ENCODE measurements at regions not wholly inside any gene's neighbourhood (a gene's known extent, or its start where the extent isn't known, plus 50 kb on each side); places are given as distances from the start of the nearest gene placed in this dataset.

- TF ChIP-seq EP300 (IDR thresholded peaks at IDR 0.05): no peak
- no peak for TF ChIP-seq CTCF (IDR thresholded peaks at IDR 0.05)
- TF ChIP-seq POLR2A (IDR thresholded peaks at IDR 0.05): no peak
- DNase-seq (ENCODE audit: low spot score in 2 of 2): no peak
- WGBS, 2 donors: 56 to 63% methylated on average over 4 of the region's 4 CpGs
Measured at GRCh38 chr9:106596984-106597383, 266.0 kb upstream of the ZNF462 start.

GRCh38 chr9:106600955-106601560 is 261.9 kb upstream of the ZNF462 start:
- no peaks in the 10 kb centered on the region for H3K36me3 ChIP-seq
- peaks cover 0 to 6% (median 0%) of the 10 kb centered on the region in 4 donors for H3K9me3 ChIP-seq
- no peaks in the 10 kb centered on the region for H3K4me1 ChIP-seq
- no peak for DNase-seq (ENCODE audit: low spot score in 2 of 2)
- no peaks in the 10 kb centered on the region for H3K27me3 ChIP-seq
- TF ChIP-seq EP300 (IDR thresholded peaks at IDR 0.05) (no peak), POLR2A (IDR thresholded peaks at IDR 0.05) (no peak), CTCF (IDR thresholded peaks at IDR 0.05) (no peak)
- H3K27ac ChIP-seq: no peak overlapping the region
- WGBS, 2 donors: 58 to 60% methylated on average over 4 of the region's 4 CpGs
- H3K4me3 ChIP-seq: no peak overlapping the region

More at GRCh38 chr9:106596984-106597383, 266.0 kb upstream of the ZNF462 start:
- Histone ChIP-seq H3K4me3 (no peak overlapping the region), H3K36me3 (no peaks in the 10 kb centered on the region), H3K27me3 (no peaks in the 10 kb centered on the region), H3K27ac (no peak overlapping the region), H3K9me3 (no peaks in the 10 kb centered on the region), H3K4me1 (no peaks in the 10 kb centered on the region)

GRCh38 chr9:106602344-106602743 is 260.6 kb upstream of the ZNF462 start:
- H3K27me3 ChIP-seq: no peaks in the 10 kb centered on the region
- no peak for TF ChIP-seq EP300 (IDR thresholded peaks at IDR 0.05)
- no peak for TF ChIP-seq POLR2A (IDR thresholded peaks at IDR 0.05)
- TF ChIP-seq CTCF (IDR thresholded peaks at IDR 0.05): no peak
- H3K27ac ChIP-seq: no peak overlapping the region
- no peaks in the 10 kb centered on the region for H3K36me3 ChIP-seq
- WGBS, 2 donors: 50 to 67% methylated on average over 1 of the region's 1 CpG
- DNase-seq (ENCODE audit: low spot score in 2 of 2): no peak
- H3K4me1 ChIP-seq: no peaks in the 10 kb centered on the region
- H3K9me3 ChIP-seq: peaks cover 0 to 6% (median 0%) of the 10 kb centered on the region in 4 donors
- H3K4me3 ChIP-seq: no peak overlapping the region

GRCh38 chr9:106613250-106613737 is 249.7 kb upstream of the ZNF462 start:
- Histone ChIP-seq H3K27ac (no peak overlapping the region), H3K9me3 (no peaks in the 10 kb centered on the region), H3K4me3 (no peak overlapping the region), H3K4me1 (no peaks in the 10 kb centered on the region), H3K36me3 (no peaks in the 10 kb centered on the region), H3K27me3 (no peaks in the 10 kb centered on the region)
- DNase-seq (ENCODE audit: low spot score in 2 of 2): no peak
- TF ChIP-seq EP300 (IDR thresholded peaks at IDR 0.05): no peak
- no peak for TF ChIP-seq POLR2A (IDR thresholded peaks at IDR 0.05)
- TF ChIP-seq CTCF (IDR thresholded peaks at IDR 0.05): no peak
- WGBS, 2 donors: 84 to 92% methylated on average over 3 of the region's 3 CpGs

GRCh38 chr9:106615118-106615889 is 247.7 kb upstream of the ZNF462 start:
- Histone ChIP-seq H3K4me3 (no peak overlapping the region), H3K36me3 (no peaks in the 10 kb centered on the region), H3K9me3 (no peaks in the 10 kb centered on the region), H3K4me1 (peaks cover 0 to under 1% (median 0%) of the 10 kb centered on the region in 4 donors), H3K27me3 (no peaks in the 10 kb centered on the region), H3K27ac (no peak overlapping the region)
- no peak for TF ChIP-seq CTCF (IDR thresholded peaks at IDR 0.05)
- TF ChIP-seq EP300 (IDR thresholded peaks at IDR 0.05): no peak
- no peak for TF ChIP-seq POLR2A (IDR thresholded peaks at IDR 0.05)
- WGBS, 2 donors: 77 to 79% methylated on average over 7 of the region's 7 CpGs
- DNase-seq (ENCODE audit: low spot score in 2 of 2): no peak
